Ramos (cell line): ENCODE measurements at regions not wholly inside any gene's neighbourhood (a gene's known extent, or its start where the extent isn't known, plus 50 kb on each side); places are given as distances from the start of the nearest gene placed in this dataset.

Experiments used
- in situ Hi-C: fragments of 300-500 bp; cut with MboI; formaldehyde crosslinking; loops from one replicate; pipeline ENCODE4 v1.14.3; 2022; ENCODE audit warnings: low sequenced_read_pairs; ENCODE audit not compliant: unreplicated experiment

DNA sequence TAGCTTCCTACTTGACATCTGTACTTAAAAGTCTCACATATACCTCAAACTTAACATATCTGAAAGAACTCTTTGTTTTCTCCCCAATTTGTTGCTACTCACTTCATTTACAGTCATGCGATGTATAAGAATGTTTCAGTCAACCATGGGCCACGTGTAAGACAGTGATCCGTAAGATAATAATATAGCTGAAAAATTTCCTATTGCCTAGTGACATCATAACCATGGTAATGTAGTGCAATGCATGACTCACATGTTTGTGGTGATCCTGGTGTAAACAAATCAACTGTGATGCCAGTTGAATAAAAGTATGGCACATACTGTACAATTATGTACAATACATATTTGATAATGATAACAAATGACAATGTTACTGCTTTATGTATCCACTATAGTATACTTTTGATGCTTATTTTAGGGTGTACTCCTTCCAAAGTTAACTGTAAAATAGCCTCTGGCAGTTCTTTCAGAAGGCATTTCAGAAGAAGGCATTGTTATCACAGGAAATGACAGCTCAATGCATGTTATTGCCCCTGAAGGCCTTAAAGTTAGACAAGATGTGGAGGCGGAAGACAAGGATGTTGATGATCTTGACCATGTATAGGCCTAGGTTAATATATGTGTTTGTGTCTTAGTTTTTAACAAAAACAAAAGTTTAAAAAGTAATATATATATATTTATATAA, 579.0 kb downstream of the EPHA7 start:
- in situ Hi-C loops: no loop called here

DNA sequence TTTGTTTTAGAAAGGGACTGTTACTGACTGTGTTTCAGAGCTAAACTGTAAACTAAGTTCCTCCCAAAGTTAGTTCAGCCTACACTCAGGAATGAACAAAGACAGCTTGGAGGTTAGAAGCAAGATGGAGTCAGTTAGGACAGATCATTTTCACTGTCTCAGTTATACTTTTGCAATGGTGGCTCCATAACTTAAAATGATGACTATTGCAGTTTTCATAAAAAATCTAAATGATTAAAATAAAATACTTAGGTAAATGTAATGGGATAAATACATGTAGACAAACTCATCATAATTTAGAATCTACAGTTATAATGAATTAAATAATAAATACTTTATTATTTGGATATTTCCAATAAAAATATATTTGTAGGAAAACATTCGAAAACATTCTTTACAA, 590.6 kb downstream of the EPHA7 start:
- in situ Hi-C loops: no loop called here

DNA sequence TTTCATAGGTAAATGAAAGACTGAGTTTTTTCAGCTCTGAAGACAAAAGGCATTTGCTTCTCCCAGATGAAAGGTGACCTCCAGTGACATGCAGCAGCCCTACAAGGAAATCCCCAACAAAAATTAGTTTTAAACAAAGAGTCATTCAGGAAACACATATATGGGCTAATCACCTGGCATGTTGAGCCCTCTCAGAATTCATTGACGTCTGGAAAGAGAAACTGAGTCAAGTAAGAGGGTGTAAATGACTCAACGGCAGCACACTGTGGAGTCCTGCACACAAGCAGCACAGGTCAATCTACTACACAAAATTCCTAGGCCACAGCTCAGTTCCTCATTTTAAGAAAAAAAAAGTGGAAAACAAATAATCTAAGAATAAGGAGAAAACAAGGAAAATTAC, 592.3 kb downstream of the EPHA7 start:
- in situ Hi-C loops: no loop called here

DNA sequence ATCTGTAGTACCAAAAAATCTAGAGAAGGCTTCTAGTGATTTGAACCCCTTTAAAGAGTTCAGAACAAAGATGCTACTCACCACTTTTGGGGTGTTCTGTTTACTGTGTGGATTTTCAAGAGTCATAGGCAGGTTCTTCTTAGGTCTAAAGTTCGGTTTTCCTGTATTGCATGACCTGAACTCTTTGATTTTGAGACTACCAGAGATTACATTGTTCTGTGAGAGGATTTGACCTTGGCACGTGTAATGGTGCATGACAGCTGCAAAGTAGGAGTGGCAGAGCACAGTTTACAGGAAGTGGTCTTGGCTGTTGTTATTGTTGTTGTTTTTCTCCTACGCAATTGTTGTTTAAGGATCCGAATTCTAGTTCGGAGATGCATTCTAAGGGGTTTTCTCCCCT, 592.7 kb downstream of the EPHA7 start:
- in situ Hi-C loops: no loop called here

DNA sequence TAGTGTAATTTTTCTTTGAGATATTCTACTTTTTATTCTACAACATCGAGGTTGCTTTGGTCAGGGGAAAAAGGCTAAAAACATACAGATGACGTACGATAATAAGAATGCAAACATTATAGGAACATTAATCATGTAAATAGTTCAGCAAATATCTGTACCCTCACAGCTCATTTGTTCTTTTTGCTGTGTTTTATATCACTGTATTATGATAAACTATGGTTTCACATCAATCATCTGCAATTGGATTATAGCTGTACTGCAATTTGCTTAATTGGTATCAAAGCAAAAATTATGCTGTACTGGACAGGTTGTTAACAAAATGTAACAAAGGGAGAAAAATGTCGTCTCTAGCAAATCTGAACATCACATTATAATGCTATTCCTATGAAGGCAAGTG, 597.1 kb downstream of the EPHA7 start:
- in situ Hi-C loops: no loop called here

- in situ Hi-C loops: no loop called here
These were observed 598.8 kb downstream of the EPHA7 start for GRCh38 chr6:92820601-92821000.

GRCh38 chr6:92810913-92811312, 608.4 kb downstream of the EPHA7 start:
- in situ Hi-C loops: no loop called here

GRCh38 chr6:92806254-92806653, 613.1 kb downstream of the EPHA7 start:
- in situ Hi-C loops: no loop called here

DNA sequence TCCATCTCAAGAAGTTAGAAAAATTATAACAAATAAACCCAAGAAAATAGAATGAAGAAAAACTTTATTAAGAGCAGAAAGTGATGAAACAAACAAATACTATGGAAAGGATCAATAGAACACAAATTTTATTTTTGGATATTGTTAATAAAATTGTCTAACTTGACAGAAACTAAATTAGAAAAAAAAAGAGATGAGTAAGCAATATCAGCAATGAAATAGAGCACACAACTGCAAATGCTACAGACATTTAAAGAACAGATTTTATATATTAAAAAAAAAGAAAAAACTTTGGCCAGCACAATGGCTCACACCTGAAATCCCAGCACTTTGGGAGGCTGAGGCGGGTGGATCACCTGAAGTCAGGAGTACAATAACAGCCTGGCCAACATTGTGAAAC, 628.0 kb downstream of the EPHA7 start:
- in situ Hi-C loops: no loop called here

DNA sequence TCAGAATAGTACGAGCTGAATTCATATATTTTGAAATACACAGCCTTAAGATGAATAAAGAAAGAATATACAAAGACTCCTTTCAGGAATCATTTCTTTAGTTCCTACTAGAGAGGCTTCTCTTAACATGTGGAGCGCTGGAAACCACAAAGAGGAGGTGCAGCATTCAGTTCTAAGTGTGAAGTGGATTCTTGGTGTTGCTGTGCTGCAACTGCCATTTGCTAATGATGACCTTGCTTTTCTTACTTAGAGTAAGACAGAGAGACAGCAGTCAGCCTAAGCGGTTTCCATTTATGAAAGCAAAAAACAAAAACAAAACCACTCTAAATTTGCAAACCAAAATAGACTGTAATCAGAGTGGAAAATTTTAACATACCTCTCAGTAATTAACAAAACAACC, 629.0 kb downstream of the EPHA7 start:
- in situ Hi-C loops: no loop called here

- in situ Hi-C loops: no loop called here
These were observed 635.1 kb downstream of the EPHA7 start for GRCh38 chr6:92784235-92784634.

GRCh38 chr6:92779746-92780145, 639.6 kb downstream of the EPHA7 start:
- in situ Hi-C loops: no loop called here

DNA sequence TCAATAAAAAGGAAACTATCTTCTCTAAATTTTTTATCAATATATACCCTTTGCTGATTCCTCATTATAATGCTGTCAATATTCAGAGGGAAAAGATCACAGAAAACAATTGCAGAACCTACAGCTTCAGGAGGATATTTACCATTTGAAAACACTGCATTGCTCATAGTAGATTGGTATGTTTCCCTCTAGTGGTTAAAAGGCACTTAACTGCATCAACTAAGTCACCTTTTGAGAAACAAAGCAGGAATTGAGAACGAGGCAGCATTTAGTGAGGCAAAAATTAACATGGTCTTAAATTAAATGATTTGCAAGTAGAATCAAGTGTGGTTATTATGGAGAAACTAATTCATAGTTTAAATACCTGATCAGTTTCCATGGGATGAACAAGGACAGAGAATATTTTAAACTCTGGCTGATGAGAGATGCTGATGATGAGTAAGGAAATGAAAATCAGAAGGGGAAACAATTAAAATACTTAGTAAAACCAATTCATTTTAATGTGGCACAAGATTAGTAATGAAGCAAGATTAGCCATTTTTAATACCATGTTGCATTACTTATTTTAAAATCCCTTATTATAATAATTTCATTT, 642.1 kb downstream of the EPHA7 start:
- in situ Hi-C loops: no loop called here

DNA sequence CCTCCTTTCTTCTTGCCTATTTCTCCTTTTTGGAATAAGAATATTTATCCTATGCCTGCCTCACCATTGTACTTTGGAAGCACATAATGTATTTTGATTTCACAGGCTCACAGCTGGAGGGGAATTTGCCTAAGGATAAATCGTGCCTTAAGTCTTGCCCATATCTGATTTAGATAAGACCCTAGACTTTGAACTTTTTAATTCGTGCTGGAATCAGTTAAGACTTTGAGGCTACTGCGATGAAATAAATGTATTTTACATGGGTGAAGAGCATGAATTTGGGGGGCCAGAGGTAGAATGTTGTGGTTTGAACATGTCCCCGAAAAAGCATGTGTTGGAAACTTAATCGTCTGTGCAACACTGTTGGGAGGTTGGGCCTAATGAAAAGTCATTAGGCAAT, 648.8 kb downstream of the EPHA7 start:
- in situ Hi-C loops: no loop called here

DNA sequence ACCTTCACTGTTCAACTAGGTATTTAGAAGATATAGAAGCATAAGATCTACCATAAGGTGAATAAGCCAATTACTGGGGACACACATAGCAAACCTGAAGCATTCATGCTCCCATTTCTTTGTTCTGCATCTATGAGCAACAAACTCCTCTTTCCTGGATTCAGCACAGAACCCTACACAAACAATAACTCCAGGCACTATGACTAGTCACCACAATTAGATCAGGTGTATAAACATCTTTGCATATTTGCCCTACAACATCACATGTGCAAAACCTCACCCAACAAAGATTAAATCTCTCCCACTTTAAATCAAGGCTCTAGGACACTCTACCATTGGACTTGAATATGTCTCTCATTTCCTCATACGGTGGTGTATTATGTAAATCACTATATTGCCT, 652.3 kb downstream of the EPHA7 start:
- in situ Hi-C loops: no loop called here

GRCh38 chr6:92763680-92764079, 655.7 kb downstream of the EPHA7 start:
- in situ Hi-C loops: no loop called here

DNA sequence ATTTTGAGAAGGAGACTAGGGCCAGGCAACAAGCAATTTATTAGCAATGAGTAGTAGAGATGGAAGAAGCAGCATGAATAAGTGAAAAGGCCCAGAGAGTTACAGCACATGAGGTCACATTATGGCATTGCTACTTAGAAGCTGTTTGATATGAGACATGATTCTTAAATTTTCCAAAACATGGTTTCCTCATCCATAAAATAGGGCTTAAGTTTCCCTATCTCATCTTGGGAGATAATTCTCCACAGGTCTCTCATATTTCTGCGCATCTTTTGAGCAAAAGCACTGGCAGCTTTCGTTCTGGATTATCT, 656.1 kb downstream of the EPHA7 start:
- in situ Hi-C loops: no loop called here

GRCh38 chr6:92762443-92763273, 656.7 kb downstream of the EPHA7 start:
- in situ Hi-C loops: no loop called here

GRCh38 chr6:92759178-92759577, 660.2 kb downstream of the EPHA7 start:
- in situ Hi-C loops: no loop called here

- in situ Hi-C loops: no loop called here
These were observed 661.4 kb downstream of the EPHA7 start for GRCh38 chr6:92757925-92758324.

GRCh38 chr6:92756912-92757311, 662.4 kb downstream of the EPHA7 start:
- in situ Hi-C loops: no loop called here

DNA sequence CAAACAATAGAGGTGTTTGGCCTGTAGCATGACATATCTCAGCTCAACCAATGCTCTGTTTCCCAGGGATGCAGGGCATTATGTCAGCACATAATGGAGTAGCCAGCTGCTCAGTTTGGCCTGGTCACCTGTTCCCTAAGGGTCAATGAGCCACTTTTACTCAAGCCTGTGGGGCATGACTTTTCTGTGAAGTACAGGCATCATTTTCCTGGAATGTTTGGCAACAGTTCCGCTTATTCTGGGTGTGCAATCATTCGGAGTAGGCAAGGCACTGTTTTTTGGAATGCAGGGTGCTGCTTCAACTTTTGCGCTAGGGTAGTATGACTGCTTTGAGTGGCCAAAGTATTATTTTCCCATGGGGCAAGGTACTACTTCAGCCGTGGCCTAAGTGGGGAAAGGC, 665.4 kb downstream of the EPHA7 start:
- in situ Hi-C loops: no loop called here
